Stimulated activated CD8-positive, alpha-beta memory T cell treated with anti-CD3 and anti-CD28 coated beads, Interleukin-12 subunit alpha, Interleukin-12 subunit beta, amount 100 ng/mL, for 24 hours (primary cell): ENCODE measurements at regions not wholly inside any gene's neighbourhood (a gene's known extent, or its start where the extent isn't known, plus 50 kb on each side); places are given as distances from the start of the nearest gene placed in this dataset.

Experiments used
- DNase-seq: peaks from one replicate; pipeline ENCODE4 v3.0.0-alpha.2; 2020; ENCODE audit errors: extremely low read depth

- no peak for DNase-seq
Measured at GRCh38 chr3:67288466-67289106, 290.5 kb downstream of the KBTBD8 start.

- no peak for DNase-seq
Measured at GRCh38 chr3:67289626-67290025, 291.5 kb downstream of the KBTBD8 start.

DNA sequence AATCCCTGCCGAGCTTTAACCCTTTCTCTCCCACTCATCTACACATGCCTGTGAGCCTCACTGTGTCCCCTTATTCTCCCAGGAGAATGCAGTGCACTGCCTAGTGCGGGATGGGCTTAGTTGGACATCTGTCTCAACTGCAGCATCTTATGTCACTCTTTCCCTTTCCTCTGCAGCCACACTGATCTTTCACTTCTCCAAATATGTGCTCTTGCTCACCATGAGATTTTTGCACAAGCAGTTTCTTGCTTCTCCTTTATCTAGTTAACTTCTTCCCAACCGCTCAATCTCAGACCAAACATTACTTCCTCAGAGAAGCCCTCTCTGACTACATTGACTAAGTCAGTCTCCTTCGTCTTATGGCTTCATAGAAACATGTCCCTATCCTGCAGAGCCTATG is 292.3 kb downstream of the KBTBD8 start:
- no peak for DNase-seq

GRCh38 chr3:67291287-67292252 is 293.5 kb downstream of the KBTBD8 start:
- no peak for DNase-seq

DNA sequence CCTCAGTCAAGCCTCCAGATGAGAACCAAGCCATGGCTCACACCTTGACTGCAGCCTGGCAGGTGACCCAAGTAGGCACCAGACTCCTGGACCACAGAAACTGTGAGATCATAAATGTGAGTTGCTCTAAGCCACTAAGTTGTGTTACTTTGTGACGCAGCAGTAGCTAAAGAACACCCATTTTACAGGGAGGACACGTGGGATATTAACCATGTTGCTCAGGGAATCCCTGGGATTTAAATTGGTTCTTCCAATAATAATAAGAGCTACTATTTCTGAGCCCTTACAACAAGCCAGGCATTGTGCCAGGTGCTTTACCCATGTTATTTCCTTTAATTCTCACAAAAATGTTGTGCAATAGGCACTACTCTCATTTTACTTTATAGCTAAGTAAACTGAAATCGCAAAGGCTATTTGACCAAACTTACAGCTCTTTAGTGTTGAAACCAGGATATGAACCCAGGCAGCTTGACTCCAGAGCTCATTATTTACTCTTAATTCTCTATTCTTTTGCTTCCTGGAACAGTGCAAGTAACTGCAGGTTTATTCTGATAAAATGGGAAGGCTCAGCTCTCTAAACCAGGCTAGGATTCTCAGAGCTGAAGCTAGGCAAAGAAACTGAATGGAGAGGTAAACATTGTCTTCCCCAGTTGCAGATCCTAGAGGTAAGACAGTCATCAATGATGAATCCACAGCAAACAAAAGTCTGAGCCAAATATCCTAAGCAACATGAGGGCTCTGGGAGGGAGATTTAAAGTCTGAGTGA is 294.4 kb downstream of the KBTBD8 start:
- no peak for DNase-seq

DNA sequence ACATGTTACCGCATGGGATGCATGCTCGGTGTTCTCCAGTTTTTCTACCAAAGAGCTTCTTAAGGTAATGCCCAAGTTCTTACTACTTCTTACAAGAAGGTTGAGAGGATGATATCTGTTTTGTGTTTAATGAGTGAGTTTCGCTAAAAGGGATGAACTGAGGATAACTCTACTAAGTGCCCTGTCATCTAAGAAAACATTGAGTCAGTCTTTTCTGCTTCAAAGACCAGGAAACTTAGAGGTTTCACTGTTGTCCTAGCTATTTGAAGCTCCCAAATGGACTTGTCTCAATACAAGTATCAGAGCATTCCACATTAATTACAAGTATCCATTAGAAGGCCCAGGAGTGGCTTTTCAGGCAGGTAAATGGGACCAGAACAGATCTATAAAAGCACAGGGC is 296.2 kb downstream of the KBTBD8 start:
- no peak for DNase-seq

GRCh38 chr3:67296039-67296892 is 298.2 kb downstream of the KBTBD8 start:
- no peak for DNase-seq

GRCh38 chr3:67297715-67298475 is 299.8 kb downstream of the KBTBD8 start:
- DNase-seq, result no peak

DNA sequence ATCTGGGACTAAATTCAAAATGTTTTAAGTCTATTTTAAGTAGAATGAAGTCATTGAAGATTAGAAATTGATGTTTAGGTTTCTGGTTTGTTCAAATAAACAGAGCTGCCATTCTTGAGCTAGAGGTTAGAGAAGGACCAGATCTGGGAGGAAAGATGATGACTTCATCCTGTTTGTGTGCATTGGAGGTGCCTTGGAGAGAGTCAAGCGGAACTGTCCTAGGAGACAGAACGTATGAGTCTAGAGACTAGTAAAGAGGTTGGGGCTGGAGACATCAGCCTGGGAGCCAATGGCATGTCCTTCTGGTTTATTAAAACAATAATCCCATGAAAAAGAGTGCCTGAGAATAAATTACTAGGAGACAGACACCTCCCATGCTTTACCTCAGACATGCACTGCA is 303.4 kb downstream of the KBTBD8 start:
- DNase-seq, result no peak

DNA sequence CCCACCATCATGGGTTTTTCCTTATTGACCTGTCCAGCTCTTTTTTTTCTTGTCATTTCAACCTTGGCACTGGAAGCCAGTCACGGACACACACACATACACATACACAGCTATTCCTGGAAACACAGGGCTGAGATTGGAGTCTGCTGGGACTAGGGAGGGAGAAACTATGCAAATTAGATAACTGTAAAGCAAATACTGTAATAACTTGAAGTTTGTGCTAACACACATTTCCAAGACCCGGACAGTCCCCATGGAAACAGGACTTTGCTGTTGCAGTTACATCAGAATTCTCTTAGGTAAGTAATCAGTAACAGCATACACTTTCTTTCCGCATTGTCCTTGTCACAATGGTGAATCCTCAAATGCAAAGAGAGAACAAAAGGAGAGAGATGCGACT is 304.4 kb downstream of the KBTBD8 start:
- no peak for DNase-seq

GRCh38 chr3:67305160-67305559 is 307.1 kb downstream of the KBTBD8 start:
- no peak for DNase-seq

DNA sequence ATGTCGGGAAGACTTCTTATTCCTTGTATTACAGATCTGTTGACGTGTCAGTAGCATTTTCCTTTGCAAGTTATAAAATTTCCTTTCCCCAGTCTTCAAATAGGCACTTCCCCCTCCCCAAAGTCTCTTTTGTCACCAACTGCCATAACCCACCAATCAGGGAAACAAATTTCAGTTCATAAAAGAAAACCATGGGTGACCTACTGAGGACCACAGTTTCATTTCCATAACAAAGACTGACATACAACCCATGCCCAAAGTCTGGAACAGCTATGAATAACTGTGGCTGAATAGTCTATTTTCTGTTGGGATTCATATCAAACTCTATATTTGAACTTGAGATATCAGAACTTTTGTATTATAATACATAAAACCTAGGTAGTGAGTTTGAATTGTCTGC is 307.8 kb downstream of the KBTBD8 start:
- DNase-seq, result no peak

GRCh38 chr3:67311440-67311839 is 313.3 kb downstream of the KBTBD8 start:
- DNase-seq, result no peak

DNA sequence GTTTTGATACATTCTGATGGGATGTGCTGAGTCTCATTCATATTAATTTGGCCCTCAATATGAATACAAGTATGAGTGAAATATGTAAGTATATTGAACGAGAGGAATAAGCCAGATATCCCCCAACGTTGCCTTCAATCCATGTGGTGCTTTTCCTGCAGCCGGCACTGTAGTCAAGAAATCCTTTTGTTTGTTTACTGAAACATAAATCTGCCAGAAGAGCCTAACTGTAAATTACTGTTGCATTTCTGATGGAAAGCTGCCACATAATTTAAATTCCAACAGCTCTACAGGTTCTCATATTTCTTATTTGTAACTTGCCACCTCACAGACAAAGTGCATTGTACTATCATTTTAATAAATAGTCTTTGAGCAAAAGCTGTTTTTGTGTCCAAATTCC is 314.0 kb downstream of the KBTBD8 start:
- DNase-seq, result no peak

DNA sequence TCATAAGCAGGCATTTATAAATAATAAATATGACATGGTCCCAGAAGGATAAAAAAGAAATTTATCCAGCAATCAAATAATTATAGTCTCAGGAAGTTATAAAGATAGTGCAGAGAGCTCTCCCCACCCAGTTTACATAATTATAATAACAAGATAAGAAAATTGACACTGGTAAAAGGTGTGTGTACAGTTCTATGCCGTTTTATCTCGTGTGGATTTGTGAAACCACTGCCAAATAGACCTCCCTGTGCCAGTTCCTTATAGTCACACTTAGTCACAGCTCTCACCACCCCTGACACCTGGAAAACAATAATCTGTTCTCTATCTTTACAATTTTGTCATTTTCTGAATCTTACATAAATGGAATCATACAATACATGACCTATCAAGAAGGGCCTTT is 320.1 kb downstream of the KBTBD8 start:
- no peak for DNase-seq

DNA sequence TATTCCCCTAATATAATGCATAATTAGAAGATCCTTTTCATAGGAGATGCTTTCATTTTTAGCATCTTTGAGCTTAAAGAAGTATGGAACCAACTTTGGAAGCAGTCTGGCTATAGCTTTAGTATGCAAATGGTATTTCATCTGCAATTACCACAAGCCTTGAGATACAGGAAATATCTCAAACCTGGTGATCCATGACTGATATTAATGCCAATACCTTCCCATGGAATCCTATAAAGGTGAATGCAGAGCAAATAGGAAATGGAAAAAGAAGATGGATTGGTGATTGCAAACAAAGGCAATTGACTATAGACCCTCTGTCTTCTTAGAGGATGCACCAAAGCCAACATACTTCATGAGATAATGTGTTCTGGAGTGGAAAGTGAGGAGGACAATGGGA is 326.4 kb downstream of the KBTBD8 start:
- no peak for DNase-seq
